ENCODE measurements at regions not wholly inside any gene's neighbourhood (a gene's known extent, or its start where the extent isn't known, plus 50 kb on each side); places are given as distances from the start of the nearest gene placed in this dataset.
A peak's percentile ranks its signal among the peaks of the same experiment; 100 is the strongest.
"Not testable (repeated sequence)": the region's sequence is repeated elsewhere in the genome, so short reads cannot be mapped to it uniquely, and the experiment has no call there.

GRCh38 chr5:99037668-99038067, 108.9 kb upstream of the CHD1 start:
- peak; percentile 32 for DNase-seq

GRCh38 chr5:99035942-99036341, 107.1 kb upstream of the CHD1 start:
- DNase-seq = no peak

- no peak for DNase-seq
Observed at GRCh38 chr5:99034336-99034735, 105.5 kb upstream of the CHD1 start.

GRCh38 chr5:99033014-99033900, 104.5 kb upstream of the CHD1 start:
- no peak for DNase-seq

- peak; percentile 85 for DNase-seq
Observed at GRCh38 chr5:99032234-99033013, 103.6 kb upstream of the CHD1 start.

- DNase-seq = no peak
Observed at GRCh38 chr5:99030906-99031440, 102.2 kb upstream of the CHD1 start.

- no peak for DNase-seq
Observed at GRCh38 chr5:99029172-99029571, 100.4 kb upstream of the CHD1 start.

- not testable (repeated sequence) for DNase-seq
Observed at GRCh38 chr5:99028170-99028569, 99.4 kb upstream of the CHD1 start.

- DNase-seq = no peak
Observed at GRCh38 chr5:99025298-99026045, 96.7 kb upstream of the CHD1 start.

GRCh38 chr5:99023330-99023729, 94.5 kb upstream of the CHD1 start:
- DNase-seq = no peak

- no peak for DNase-seq
Observed at GRCh38 chr5:99022250-99022649, 93.4 kb upstream of the CHD1 start.

- peak; percentile 58 for DNase-seq
Observed at GRCh38 chr5:99020698-99021048, 91.9 kb upstream of the CHD1 start.

GRCh38 chr5:99019812-99020697, 91.2 kb upstream of the CHD1 start:
- peak; percentile 84 for DNase-seq

GRCh38 chr5:99019254-99019653, 90.4 kb upstream of the CHD1 start:
- no peak for DNase-seq

- DNase-seq = no peak
Observed at GRCh38 chr5:99010294-99010693, 81.5 kb upstream of the CHD1 start.

GRCh38 chr5:99008009-99008408, 79.2 kb upstream of the CHD1 start:
- DNase-seq = not testable (repeated sequence)

- DNase-seq = no peak
Observed at GRCh38 chr5:99005506-99005905, 76.7 kb upstream of the CHD1 start.

- DNase-seq = no peak
Observed at GRCh38 chr5:99004960-99005359, 76.2 kb upstream of the CHD1 start.

- no peak for DNase-seq
Observed at GRCh38 chr5:99000876-99001275, 72.1 kb upstream of the CHD1 start.

- no peak for DNase-seq
Observed at GRCh38 chr5:99000221-99000620, 71.4 kb upstream of the CHD1 start.

- DNase-seq = no peak
Observed at GRCh38 chr5:98999631-99000030, 70.8 kb upstream of the CHD1 start.

GRCh38 chr5:98997000-98997399, 68.2 kb upstream of the CHD1 start:
- no peak for DNase-seq

Data from NCI-H69 (cell line).